ENCODE measurements at regions not wholly inside any gene's neighbourhood (a gene's known extent, or its start where the extent isn't known, plus 50 kb on each side); places are given as distances from the start of the nearest gene placed in this dataset.

- Histone ChIP-seq H3K27ac (ENCODE audit: low read length) (no peak overlapping the region), H3K4me3 (ENCODE audit: control insufficient read depth in 1 of 2, extremely low read depth in 1 of 2, low read length in 1 of 2) (no peak overlapping the region), H3K4me1 (ENCODE audit: control insufficient read depth in 1 of 2, extremely low read depth in 1 of 2, insufficient read depth in 2 of 2, low read length in 2 of 2) (no peaks in the 10 kb centered on the region), H3K27me3 (replicated peaks in 1 of 2; ENCODE audit: control insufficient read depth in 2 of 2, extremely low read depth in 1 of 2, insufficient read depth in 2 of 2, low read length in 1 of 2) (no peaks in the 10 kb centered on the region), H3K9me3 (no peaks in the 10 kb centered on the region), H3K36me3 (ENCODE audit: control insufficient read depth in 2 of 2, extremely low read depth in 1 of 2, insufficient read depth in 1 of 2, low read length in 1 of 2) (no peaks in the 10 kb centered on the region)
- H3K36me3 Mint-ChIP-seq, result no peaks in the 10 kb centered on the region
- no peak overlapping the region for H3K4me3 Mint-ChIP-seq
- DNase-seq (no peak), ATAC-seq (replicated peaks in 1 of 4) (no peak)
- no peaks in the 10 kb centered on the region for H3K4me1 Mint-ChIP-seq
- no peak overlapping the region for H3K27ac Mint-ChIP-seq
- peaks cover 9 to 27% (median 10%) of the 10 kb centered on the region in 3 donors for H3K9me3 Mint-ChIP-seq
- ChIA-PET CTCF (no interaction called here), POLR2A (no interaction called here)
- 83% methylated on average over 3 of the region's 4 CpGs for WGBS (ENCODE audit: insufficient coverage)
- no peaks in the 10 kb centered on the region for H3K27me3 Mint-ChIP-seq
Observed at GRCh38 chr5:145205546-145205945, 629.6 kb downstream of the PRELID2 start.

- Mint-ChIP-seq H3K36me3 (no peaks in the 10 kb centered on the region), H3K4me1 (no peaks in the 10 kb centered on the region), H3K27me3 (no peaks in the 10 kb centered on the region), H3K4me3 (no peak overlapping the region), H3K27ac (no peak overlapping the region), H3K9me3 (peaks cover 6 to 21% (median 8%) of the 10 kb centered on the region in 3 donors)
- Histone ChIP-seq H3K9me3 (no peaks in the 10 kb centered on the region), H3K4me1 (ENCODE audit: control insufficient read depth in 1 of 2, extremely low read depth in 1 of 2, insufficient read depth in 2 of 2, low read length in 2 of 2) (no peaks in the 10 kb centered on the region), H3K4me3 (ENCODE audit: control insufficient read depth in 1 of 2, extremely low read depth in 1 of 2, low read length in 1 of 2) (no peak overlapping the region), H3K27me3 (replicated peaks in 1 of 2; ENCODE audit: control insufficient read depth in 2 of 2, extremely low read depth in 1 of 2, insufficient read depth in 2 of 2, low read length in 1 of 2) (no peaks in the 10 kb centered on the region), H3K27ac (ENCODE audit: low read length) (no peak overlapping the region), H3K36me3 (ENCODE audit: control insufficient read depth in 2 of 2, extremely low read depth in 1 of 2, insufficient read depth in 1 of 2, low read length in 1 of 2) (no peaks in the 10 kb centered on the region)
- POLR2A ChIA-PET, result no interaction called here
- CTCF ChIA-PET, result no interaction called here
- DNase-seq, result no peak
- WGBS (ENCODE audit: insufficient coverage), result no CpG with 5 or more reads among the region's 2 CpGs
- ATAC-seq (replicated peaks in 1 of 4), result no peak
Observed at GRCh38 chr5:145204743-145205142, 630.4 kb downstream of the PRELID2 start.

- DNase-seq (no peak), ATAC-seq (replicated peaks in 1 of 4) (no peak)
- ChIA-PET POLR2A (no interaction called here), CTCF (no interaction called here)
- Histone ChIP-seq H3K27ac (ENCODE audit: low read length) (no peak overlapping the region), H3K4me3 (ENCODE audit: control insufficient read depth in 1 of 2, extremely low read depth in 1 of 2, low read length in 1 of 2) (no peak overlapping the region), H3K27me3 (replicated peaks in 1 of 2; ENCODE audit: control insufficient read depth in 2 of 2, extremely low read depth in 1 of 2, insufficient read depth in 2 of 2, low read length in 1 of 2) (no peaks in the 10 kb centered on the region), H3K36me3 (ENCODE audit: control insufficient read depth in 2 of 2, extremely low read depth in 1 of 2, insufficient read depth in 1 of 2, low read length in 1 of 2) (no peaks in the 10 kb centered on the region), H3K4me1 (ENCODE audit: control insufficient read depth in 1 of 2, extremely low read depth in 1 of 2, insufficient read depth in 2 of 2, low read length in 2 of 2) (no peaks in the 10 kb centered on the region), H3K9me3 (no peaks in the 10 kb centered on the region)
- Mint-ChIP-seq H3K4me3 (no peak overlapping the region), H3K4me1 (no peaks in the 10 kb centered on the region), H3K9me3 (peaks cover 5 to 16% (median 5%) of the 10 kb centered on the region in 3 donors), H3K27me3 (no peaks in the 10 kb centered on the region), H3K27ac (no peak overlapping the region), H3K36me3 (no peaks in the 10 kb centered on the region)
- 83% methylated on average over 1 of the region's 2 CpGs for WGBS (ENCODE audit: insufficient coverage)
Observed at GRCh38 chr5:145203193-145203592, 631.9 kb downstream of the PRELID2 start.

- Histone ChIP-seq H3K4me3 (ENCODE audit: control insufficient read depth in 1 of 2, extremely low read depth in 1 of 2, low read length in 1 of 2) (no peak overlapping the region), H3K36me3 (ENCODE audit: control insufficient read depth in 2 of 2, extremely low read depth in 1 of 2, insufficient read depth in 1 of 2, low read length in 1 of 2) (no peaks in the 10 kb centered on the region), H3K4me1 (ENCODE audit: control insufficient read depth in 1 of 2, extremely low read depth in 1 of 2, insufficient read depth in 2 of 2, low read length in 2 of 2) (no peaks in the 10 kb centered on the region), H3K27ac (ENCODE audit: low read length) (no peak overlapping the region), H3K27me3 (replicated peaks in 1 of 2; ENCODE audit: control insufficient read depth in 2 of 2, extremely low read depth in 1 of 2, insufficient read depth in 2 of 2, low read length in 1 of 2) (no peaks in the 10 kb centered on the region), H3K9me3 (no peaks in the 10 kb centered on the region)
- Mint-ChIP-seq H3K27ac (no peak overlapping the region), H3K27me3 (no peaks in the 10 kb centered on the region), H3K4me3 (no peak overlapping the region), H3K9me3 (peaks cover 0 to 11% (median 8%) of the 10 kb centered on the region in 3 donors), H3K36me3 (no peaks in the 10 kb centered on the region), H3K4me1 (no peaks in the 10 kb centered on the region)
- ChIA-PET CTCF (interaction anchor here in 1 of 2 donors (0.6 kb wide), 1 partner anchor 29 kb away, joined by 3 read pairs; no protein-coding TSS in a partner anchor), POLR2A (no interaction called here)
- no peak for ATAC-seq (replicated peaks in 1 of 4)
- no peak for DNase-seq
- WGBS (ENCODE audit: insufficient coverage), result no CpG with 5 or more reads among the region's 1 CpG
Observed at GRCh38 chr5:145198525-145199260, 636.4 kb downstream of the PRELID2 start.

GRCh38 chr5:145189746-145190145, 645.4 kb downstream of the PRELID2 start:
- Histone ChIP-seq H3K4me3 (ENCODE audit: control insufficient read depth in 1 of 2, extremely low read depth in 1 of 2, low read length in 1 of 2) (no peak overlapping the region), H3K27ac (ENCODE audit: low read length) (no peak overlapping the region), H3K9me3 (no peaks in the 10 kb centered on the region), H3K4me1 (ENCODE audit: control insufficient read depth in 1 of 2, extremely low read depth in 1 of 2, insufficient read depth in 2 of 2, low read length in 2 of 2) (no peaks in the 10 kb centered on the region), H3K36me3 (ENCODE audit: control insufficient read depth in 2 of 2, extremely low read depth in 1 of 2, insufficient read depth in 1 of 2, low read length in 1 of 2) (no peaks in the 10 kb centered on the region), H3K27me3 (replicated peaks in 1 of 2; ENCODE audit: control insufficient read depth in 2 of 2, extremely low read depth in 1 of 2, insufficient read depth in 2 of 2, low read length in 1 of 2) (no peaks in the 10 kb centered on the region)
- ChIA-PET POLR2A (no interaction called here), CTCF (no interaction called here)
- Mint-ChIP-seq H3K27ac (no peak overlapping the region), H3K27me3 (no peaks in the 10 kb centered on the region), H3K4me3 (no peak overlapping the region), H3K4me1 (no peaks in the 10 kb centered on the region), H3K36me3 (no peaks in the 10 kb centered on the region), H3K9me3 (peaks cover 3 to 6% (median 5%) of the 10 kb centered on the region in 3 donors)
- 29% methylated on average over 1 of the region's 4 CpGs for WGBS (ENCODE audit: insufficient coverage)
- ATAC-seq (replicated peaks in 1 of 4) (no peak), DNase-seq (no peak)

GRCh38 chr5:145180371-145180770, 654.8 kb downstream of the PRELID2 start:
- Mint-ChIP-seq H3K9me3 (peaks cover 0 to 4% (median 4%) of the 10 kb centered on the region in 3 donors), H3K4me3 (no peak overlapping the region), H3K27ac (no peak overlapping the region), H3K27me3 (no peaks in the 10 kb centered on the region), H3K36me3 (no peaks in the 10 kb centered on the region), H3K4me1 (no peaks in the 10 kb centered on the region)
- Histone ChIP-seq H3K4me3 (ENCODE audit: control insufficient read depth in 1 of 2, extremely low read depth in 1 of 2, low read length in 1 of 2) (no peak overlapping the region), H3K27ac (ENCODE audit: low read length) (no peak overlapping the region), H3K4me1 (ENCODE audit: control insufficient read depth in 1 of 2, extremely low read depth in 1 of 2, insufficient read depth in 2 of 2, low read length in 2 of 2) (no peaks in the 10 kb centered on the region), H3K27me3 (replicated peaks in 1 of 2; ENCODE audit: control insufficient read depth in 2 of 2, extremely low read depth in 1 of 2, insufficient read depth in 2 of 2, low read length in 1 of 2) (no peaks in the 10 kb centered on the region), H3K9me3 (no peaks in the 10 kb centered on the region), H3K36me3 (ENCODE audit: control insufficient read depth in 2 of 2, extremely low read depth in 1 of 2, insufficient read depth in 1 of 2, low read length in 1 of 2) (no peaks in the 10 kb centered on the region)
- POLR2A ChIA-PET, result interaction anchor here in 1 of 2 donors (0.6 kb wide), 2 partner anchors 339 to 598 kb away, joined by 5 to 6 read pairs; no protein-coding TSS in a partner anchor
- DNase-seq (no peak), ATAC-seq (replicated peaks in 1 of 4) (no peak)
- CTCF ChIA-PET, result no interaction called here
- 95% methylated on average over 3 of the region's 5 CpGs for WGBS (ENCODE audit: insufficient coverage)
